ENCODE measurements at regions not wholly inside any gene's neighbourhood (a gene's known extent, or its start where the extent isn't known, plus 50 kb on each side); places are given as distances from the start of the nearest gene placed in this dataset.

- Mint-ChIP-seq H3K27me3 (ENCODE audit: unreplicated experiment) (no peaks in the 10 kb centered on the region), H3K4me3 (ENCODE audit: unreplicated experiment) (no peak overlapping the region), H3K27ac (ENCODE audit: unreplicated experiment) (peak overlapping the region; percentile 94), H3K36me3 (ENCODE audit: unreplicated experiment) (peaks cover 2% of the 10 kb centered on the region), H3K4me1 (ENCODE audit: unreplicated experiment) (peaks cover 51% of the 10 kb centered on the region), H3K9me3 (ENCODE audit: unreplicated experiment) (no peaks in the 10 kb centered on the region)
- TF ChIP-seq, protein P1, sequence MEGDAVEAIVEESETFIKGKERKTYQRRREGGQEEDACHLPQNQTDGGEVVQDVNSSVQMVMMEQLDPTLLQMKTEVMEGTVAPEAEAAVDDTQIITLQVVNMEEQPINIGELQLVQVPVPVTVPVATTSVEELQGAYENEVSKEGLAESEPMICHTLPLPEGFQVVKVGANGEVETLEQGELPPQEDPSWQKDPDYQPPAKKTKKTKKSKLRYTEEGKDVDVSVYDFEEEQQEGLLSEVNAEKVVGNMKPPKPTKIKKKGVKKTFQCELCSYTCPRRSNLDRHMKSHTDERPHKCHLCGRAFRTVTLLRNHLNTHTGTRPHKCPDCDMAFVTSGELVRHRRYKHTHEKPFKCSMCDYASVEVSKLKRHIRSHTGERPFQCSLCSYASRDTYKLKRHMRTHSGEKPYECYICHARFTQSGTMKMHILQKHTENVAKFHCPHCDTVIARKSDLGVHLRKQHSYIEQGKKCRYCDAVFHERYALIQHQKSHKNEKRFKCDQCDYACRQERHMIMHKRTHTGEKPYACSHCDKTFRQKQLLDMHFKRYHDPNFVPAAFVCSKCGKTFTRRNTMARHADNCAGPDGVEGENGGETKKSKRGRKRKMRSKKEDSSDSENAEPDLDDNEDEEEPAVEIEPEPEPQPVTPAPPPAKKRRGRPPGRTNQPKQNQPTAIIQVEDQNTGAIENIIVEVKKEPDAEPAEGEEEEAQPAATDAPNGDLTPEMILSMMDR (IDR thresholded peaks at IDR 0.05), result no peak
- no peak for DNase-seq (ENCODE audit: extremely low spot score, unreplicated experiment)
Measured at GRCh38 chr2:236775511-236775910, 205.9 kb downstream of the ACKR3 start.

DNA sequence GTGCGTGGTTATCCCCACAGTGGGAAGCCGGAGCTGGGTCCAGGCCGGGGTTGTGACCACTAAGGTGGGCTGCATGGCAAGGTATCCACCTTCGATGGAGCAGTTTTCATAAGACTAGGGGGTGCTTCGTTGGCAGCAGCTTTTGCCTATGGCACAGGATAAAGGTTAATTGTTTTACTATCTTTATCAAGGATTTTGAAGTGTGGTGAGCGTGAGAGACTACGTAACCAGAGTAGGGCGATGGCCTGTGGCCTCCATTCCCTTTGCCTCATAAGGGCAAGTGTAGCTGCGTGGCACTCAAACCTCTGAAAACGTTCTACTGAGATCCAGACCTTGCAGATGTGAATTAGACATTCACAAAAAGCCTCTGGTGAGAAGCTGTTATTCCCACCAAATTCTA, 206.6 kb downstream of the ACKR3 start:
- DNase-seq (ENCODE audit: extremely low spot score, unreplicated experiment), result no peak
- Mint-ChIP-seq H3K9me3 (ENCODE audit: unreplicated experiment) (no peaks in the 10 kb centered on the region), H3K27me3 (ENCODE audit: unreplicated experiment) (no peaks in the 10 kb centered on the region), H3K36me3 (ENCODE audit: unreplicated experiment) (peaks cover 2% of the 10 kb centered on the region), H3K4me3 (ENCODE audit: unreplicated experiment) (no peak overlapping the region), H3K27ac (ENCODE audit: unreplicated experiment) (peak overlapping the region; percentile 94), H3K4me1 (ENCODE audit: unreplicated experiment) (peaks cover 51% of the 10 kb centered on the region)
- TF ChIP-seq, protein P1 (IDR thresholded peaks at IDR 0.05), result no peak

DNA sequence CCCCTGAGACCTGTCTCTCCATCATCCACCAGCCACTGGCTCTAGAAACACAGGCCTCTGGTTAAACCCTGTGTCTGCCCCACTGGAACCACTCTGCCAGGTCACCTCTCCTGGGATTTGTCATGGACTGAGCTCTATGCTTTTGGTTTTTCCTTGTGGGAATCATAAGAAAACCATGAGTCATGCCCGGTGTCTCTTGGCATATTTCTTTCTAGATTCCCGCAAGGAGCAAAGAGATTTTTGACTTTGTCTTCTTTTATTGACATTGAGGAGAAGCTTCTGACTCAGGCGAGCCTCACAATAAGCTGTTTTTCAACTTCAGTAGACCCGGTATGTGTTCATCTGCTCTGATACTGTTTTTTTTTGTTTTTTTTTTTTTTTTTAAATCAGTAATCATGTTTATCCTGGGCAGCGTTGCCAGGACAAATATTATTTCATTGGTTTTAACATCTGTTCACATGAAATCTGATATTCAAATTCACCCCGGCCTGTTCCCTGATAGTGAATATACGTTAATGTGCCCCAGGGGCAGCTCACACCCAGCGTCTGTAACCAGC, 207.1 kb downstream of the ACKR3 start:
- H3K36me3 Mint-ChIP-seq (ENCODE audit: unreplicated experiment), result peaks cover 2% of the 10 kb centered on the region
- H3K4me1 Mint-ChIP-seq (ENCODE audit: unreplicated experiment), result peaks cover 53% of the 10 kb centered on the region

DNA sequence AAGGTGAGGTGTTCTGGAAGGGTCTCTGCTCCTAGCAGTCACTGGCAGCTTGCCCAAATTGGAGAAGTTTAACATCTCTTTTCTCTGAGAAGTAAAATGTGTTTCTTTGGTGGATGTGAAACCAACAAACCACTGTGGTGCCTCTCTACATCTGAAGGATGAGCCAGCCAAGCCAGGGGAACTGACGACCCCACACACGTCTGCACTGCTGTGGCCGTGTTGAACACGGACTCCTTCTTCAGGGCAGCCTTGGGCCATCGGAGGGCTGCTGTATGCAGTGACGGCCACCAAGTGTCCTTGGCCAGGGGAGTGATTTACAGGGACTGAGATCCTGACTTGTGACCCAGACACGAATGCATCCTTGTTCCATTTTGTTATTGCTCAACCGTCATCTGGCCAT, 207.8 kb downstream of the ACKR3 start:
- Mint-ChIP-seq H3K4me3 (ENCODE audit: unreplicated experiment) (no peak overlapping the region), H3K36me3 (ENCODE audit: unreplicated experiment) (peaks cover 2% of the 10 kb centered on the region), H3K27ac (ENCODE audit: unreplicated experiment) (peak overlapping the region; percentile 94), H3K27me3 (ENCODE audit: unreplicated experiment) (peaks cover 7% of the 10 kb centered on the region), H3K4me1 (ENCODE audit: unreplicated experiment) (peaks cover 59% of the 10 kb centered on the region), H3K9me3 (ENCODE audit: unreplicated experiment) (no peaks in the 10 kb centered on the region)
- DNase-seq (ENCODE audit: extremely low spot score, unreplicated experiment), result no peak
- TF ChIP-seq, protein P1 (IDR thresholded peaks at IDR 0.05), result no peak

More for the DNA sequence above, 207.1 kb downstream of the ACKR3 start:
- peak overlapping the region; percentile 94 for H3K27ac Mint-ChIP-seq (ENCODE audit: unreplicated experiment)
- TF ChIP-seq, protein P1 (IDR thresholded peaks at IDR 0.05), result no peak
- no peaks in the 10 kb centered on the region for H3K9me3 Mint-ChIP-seq (ENCODE audit: unreplicated experiment)
- peak overlapping the region; percentile 30 for H3K4me3 Mint-ChIP-seq (ENCODE audit: unreplicated experiment)
- peaks cover 2% of the 10 kb centered on the region for H3K27me3 Mint-ChIP-seq (ENCODE audit: unreplicated experiment)
- no peak for DNase-seq (ENCODE audit: extremely low spot score, unreplicated experiment)

- TF ChIP-seq, protein P1 (IDR thresholded peaks at IDR 0.05), result no peak
- H3K9me3 Mint-ChIP-seq (ENCODE audit: unreplicated experiment), result peaks cover 4% of the 10 kb centered on the region
- DNase-seq (ENCODE audit: extremely low spot score, unreplicated experiment), result no peak
- peaks cover 4% of the 10 kb centered on the region for H3K36me3 Mint-ChIP-seq (ENCODE audit: unreplicated experiment)
- H3K4me3 Mint-ChIP-seq (ENCODE audit: unreplicated experiment), result no peak overlapping the region
- H3K27me3 Mint-ChIP-seq (ENCODE audit: unreplicated experiment), result peaks cover 9% of the 10 kb centered on the region
- H3K4me1 Mint-ChIP-seq (ENCODE audit: unreplicated experiment), result peaks cover 34% of the 10 kb centered on the region
- H3K27ac Mint-ChIP-seq (ENCODE audit: unreplicated experiment), result peak overlapping the region; percentile 54
Measured at GRCh38 chr2:236781933-236782816, 212.6 kb downstream of the ACKR3 start.

All from osteocyte (in vitro differentiated cells).